SK-N-SH treated with all-trans-retinoic acid at 6 μM for 48 hours (cell line): ENCODE measurements at regions not wholly inside any gene's neighbourhood (a gene's known extent, or its start where the extent isn't known, plus 50 kb on each side); places are given as distances from the start of the nearest gene placed in this dataset.

Experiments used
- ATAC-seq: fragments of 200-7000 bp; cut with Tn5 transposase; 3 replicates; pipeline ENCODE4 v1.9.1; 2020; ENCODE audit warnings: mild to moderate bottlenecking, moderate library complexity
- ARNTL ChIP-seq: fragments of 450-650 bp; formaldehyde crosslinking; IDR thresholded peaks from 2 replicates; pipeline ENCODE4 v1.5.0; 2020; ENCODE audit warnings: low read depth, mild to moderate bottlenecking, moderate library complexity, borderline replicate concordance
- BACH2 ChIP-seq: fragments of 250-450 bp; sonication (Bioruptor Pico); IDR thresholded peaks from 2 replicates; pipeline ENCODE4 v1.9.0; 2021; ENCODE audit warnings: mild to moderate bottlenecking, borderline replicate concordance
- CSDC2 ChIP-seq: fragments of 250-450 bp; sonication (Bioruptor Pico); IDR thresholded peaks from 2 replicates; pipeline ENCODE4 v1.5.0; 2020; ENCODE audit warnings: mild to moderate bottlenecking, moderate library complexity
- ESRRG ChIP-seq: fragments of 250-450 bp; sonication (Bioruptor Pico); IDR thresholded peaks from 2 replicates; pipeline ENCODE4 v1.6.1; 2021; ENCODE audit warnings: mild to moderate bottlenecking
- GLIS3 ChIP-seq: fragments of 250-450 bp; sonication (Bioruptor Pico); IDR thresholded peaks from 2 replicates; pipeline ENCODE4 v1.5.0; 2020; ENCODE audit warnings: mild to moderate bottlenecking, moderate library complexity
- OSR1 ChIP-seq: fragments of 250-450 bp; sonication (Bioruptor Pico); IDR thresholded peaks from 2 replicates; pipeline ENCODE4 v1.8.0; 2022; ENCODE audit warnings: moderate library complexity, mild to moderate bottlenecking, inconsistent platforms
- PPARA ChIP-seq: fragments of 250-450 bp; sonication (Bioruptor Pico); IDR thresholded peaks from 2 replicates; pipeline ENCODE4 v1.5.0; 2020; ENCODE audit warnings: mild to moderate bottlenecking, borderline replicate concordance
- RARB ChIP-seq: fragments of 250-450 bp; sonication (Bioruptor Pico); IDR thresholded peaks from 2 replicates; pipeline ENCODE4 v1.8.0; 2021; ENCODE audit warnings: mild to moderate bottlenecking, moderate library complexity
- SNAI2 ChIP-seq: fragments of 250-450 bp; sonication (Bioruptor Pico); IDR thresholded peaks from 2 replicates; pipeline ENCODE4 v1.5.0; 2020; ENCODE audit warnings: mild to moderate bottlenecking, moderate library complexity
- TCF4 ChIP-seq: fragments of 250-450 bp; sonication (Bioruptor Pico); IDR thresholded peaks from 2 replicates; pipeline ENCODE4 v1.8.0; 2021; ENCODE audit warnings: mild to moderate bottlenecking, moderate library complexity, borderline replicate concordance
- TOX ChIP-seq: fragments of 250-450 bp; sonication (Bioruptor Pico); IDR thresholded peaks from 2 replicates; pipeline ENCODE4 v1.8.0; 2021; ENCODE audit warnings: mild to moderate bottlenecking, moderate library complexity, borderline replicate concordance
- ZC3H10 ChIP-seq: fragments of 250-450 bp; sonication (Bioruptor Pico); IDR thresholded peaks from 2 replicates; pipeline ENCODE4 v1.5.1; 2021; ENCODE audit warnings: mild to moderate bottlenecking, moderate library complexity
- ZFP3 ChIP-seq: fragments of 250-450 bp; sonication (Bioruptor Pico); IDR thresholded peaks from 2 replicates; pipeline ENCODE4 v1.5.0; 2020; ENCODE audit warnings: mild to moderate bottlenecking, moderate library complexity
- ZNF565 ChIP-seq: fragments of 450-650 bp; formaldehyde crosslinking; conservative IDR thresholded peaks from 2 replicates; pipeline ENCODE4 v1.5.0; 2020; ENCODE audit warnings: low read depth, mild to moderate bottlenecking, moderate library complexity
- ZNF70 ChIP-seq: fragments of 450-650 bp; formaldehyde crosslinking; IDR thresholded peaks from 2 replicates; pipeline ENCODE4 v1.5.0; 2020; ENCODE audit warnings: mild to moderate bottlenecking, moderate library complexity
- ZNF8 ChIP-seq: fragments of 450-650 bp; formaldehyde crosslinking; IDR thresholded peaks from 2 replicates; pipeline ENCODE4 v1.5.0; 2020; ENCODE audit warnings: mild to moderate bottlenecking, moderate library complexity
- TF ChIP-seq, protein P1 (sequence below): fragments of 250-450 bp; sonication (Bioruptor Pico); IDR thresholded peaks from 2 replicates; pipeline ENCODE4 v1.5.1; 2021; ENCODE audit warnings: mild to moderate bottlenecking, moderate library complexity
- TF ChIP-seq, protein P2 (sequence below): fragments of 250-450 bp; sonication (Bioruptor Pico); IDR thresholded peaks from 2 replicates; pipeline ENCODE4 v1.8.0; 2020; ENCODE audit warnings: mild to moderate bottlenecking, moderate library complexity, borderline replicate concordance
- TF ChIP-seq, protein P3 (sequence below): fragments of 250-450 bp; sonication (Bioruptor Pico); IDR thresholded peaks from 2 replicates; pipeline ENCODE4 v1.5.0; 2020; ENCODE audit warnings: mild to moderate bottlenecking, moderate library complexity
- TF ChIP-seq, protein P4 (sequence below): fragments of 250-450 bp; sonication (Bioruptor Pico); IDR thresholded peaks from 2 replicates; pipeline ENCODE4 v1.8.0; 2021; ENCODE audit warnings: low read depth, mild to moderate bottlenecking, moderate library complexity, borderline replicate concordance
- TF ChIP-seq, protein P5 (sequence below): fragments of 250-450 bp; sonication (Bioruptor Pico); IDR thresholded peaks from 2 replicates; pipeline ENCODE4 v1.5.1; 2020; ENCODE audit warnings: low read depth, mild to moderate bottlenecking, moderate library complexity

DNA sequence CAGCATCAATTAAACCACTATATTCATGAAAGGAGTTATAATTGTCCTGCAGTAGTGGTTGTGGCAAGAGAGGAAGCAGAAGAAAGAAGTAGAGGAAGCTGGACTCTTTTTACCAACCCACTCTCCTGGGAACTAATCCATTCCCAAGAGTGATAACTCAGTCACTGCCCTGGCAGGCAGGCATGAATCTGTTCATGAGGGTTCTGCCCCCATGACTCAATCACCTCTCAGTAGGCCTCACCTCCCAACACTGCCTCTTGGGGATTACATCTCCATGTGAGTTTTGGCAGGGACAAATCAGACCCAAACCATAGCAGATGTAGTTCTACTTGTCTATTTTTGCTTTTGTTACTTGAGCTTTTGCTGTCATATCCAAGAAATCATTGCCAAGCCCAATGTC lies 232.7 kb upstream of the MAP2 start:
- TF ChIP-seq OSR1 (CRISPR knock-in tag) (no peak), ZFP3 (no peak), ZNF565 (CRISPR knock-in tag) (no peak), ZNF70 (CRISPR knock-in tag) (no peak), SNAI2 (no peak), TOX (CRISPR knock-in tag) (no peak), BACH2 (CRISPR knock-in tag) (no peak), RARB (CRISPR knock-in tag) (no peak), TCF4 (CRISPR knock-in tag) (no peak), ZC3H10 (CRISPR knock-in tag) (no peak), ZNF8 (no peak)
- TF ChIP-seq, protein P1, sequence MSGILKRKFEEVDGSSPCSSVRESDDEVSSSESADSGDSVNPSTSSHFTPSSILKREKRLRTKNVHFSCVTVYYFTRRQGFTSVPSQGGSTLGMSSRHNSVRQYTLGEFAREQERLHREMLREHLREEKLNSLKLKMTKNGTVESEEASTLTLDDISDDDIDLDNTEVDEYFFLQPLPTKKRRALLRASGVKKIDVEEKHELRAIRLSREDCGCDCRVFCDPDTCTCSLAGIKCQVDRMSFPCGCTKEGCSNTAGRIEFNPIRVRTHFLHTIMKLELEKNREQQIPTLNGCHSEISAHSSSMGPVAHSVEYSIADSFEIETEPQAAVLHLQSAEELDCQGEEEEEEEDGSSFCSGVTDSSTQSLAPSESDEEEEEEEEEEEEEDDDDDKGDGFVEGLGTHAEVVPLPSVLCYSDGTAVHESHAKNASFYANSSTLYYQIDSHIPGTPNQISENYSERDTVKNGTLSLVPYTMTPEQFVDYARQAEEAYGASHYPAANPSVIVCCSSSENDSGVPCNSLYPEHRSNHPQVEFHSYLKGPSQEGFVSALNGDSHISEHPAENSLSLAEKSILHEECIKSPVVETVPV (CRISPR knock-in tag), result no peak
- TF ChIP-seq, protein P2, sequence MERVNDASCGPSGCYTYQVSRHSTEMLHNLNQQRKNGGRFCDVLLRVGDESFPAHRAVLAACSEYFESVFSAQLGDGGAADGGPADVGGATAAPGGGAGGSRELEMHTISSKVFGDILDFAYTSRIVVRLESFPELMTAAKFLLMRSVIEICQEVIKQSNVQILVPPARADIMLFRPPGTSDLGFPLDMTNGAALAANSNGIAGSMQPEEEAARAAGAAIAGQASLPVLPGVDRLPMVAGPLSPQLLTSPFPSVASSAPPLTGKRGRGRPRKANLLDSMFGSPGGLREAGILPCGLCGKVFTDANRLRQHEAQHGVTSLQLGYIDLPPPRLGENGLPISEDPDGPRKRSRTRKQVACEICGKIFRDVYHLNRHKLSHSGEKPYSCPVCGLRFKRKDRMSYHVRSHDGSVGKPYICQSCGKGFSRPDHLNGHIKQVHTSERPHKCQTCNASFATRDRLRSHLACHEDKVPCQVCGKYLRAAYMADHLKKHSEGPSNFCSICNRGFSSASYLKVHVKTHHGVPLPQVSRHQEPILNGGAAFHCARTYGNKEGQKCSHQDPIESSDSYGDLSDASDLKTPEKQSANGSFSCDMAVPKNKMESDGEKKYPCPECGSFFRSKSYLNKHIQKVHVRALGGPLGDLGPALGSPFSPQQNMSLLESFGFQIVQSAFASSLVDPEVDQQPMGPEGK (CRISPR knock-in tag), result no peak
- TF ChIP-seq, protein P3, sequence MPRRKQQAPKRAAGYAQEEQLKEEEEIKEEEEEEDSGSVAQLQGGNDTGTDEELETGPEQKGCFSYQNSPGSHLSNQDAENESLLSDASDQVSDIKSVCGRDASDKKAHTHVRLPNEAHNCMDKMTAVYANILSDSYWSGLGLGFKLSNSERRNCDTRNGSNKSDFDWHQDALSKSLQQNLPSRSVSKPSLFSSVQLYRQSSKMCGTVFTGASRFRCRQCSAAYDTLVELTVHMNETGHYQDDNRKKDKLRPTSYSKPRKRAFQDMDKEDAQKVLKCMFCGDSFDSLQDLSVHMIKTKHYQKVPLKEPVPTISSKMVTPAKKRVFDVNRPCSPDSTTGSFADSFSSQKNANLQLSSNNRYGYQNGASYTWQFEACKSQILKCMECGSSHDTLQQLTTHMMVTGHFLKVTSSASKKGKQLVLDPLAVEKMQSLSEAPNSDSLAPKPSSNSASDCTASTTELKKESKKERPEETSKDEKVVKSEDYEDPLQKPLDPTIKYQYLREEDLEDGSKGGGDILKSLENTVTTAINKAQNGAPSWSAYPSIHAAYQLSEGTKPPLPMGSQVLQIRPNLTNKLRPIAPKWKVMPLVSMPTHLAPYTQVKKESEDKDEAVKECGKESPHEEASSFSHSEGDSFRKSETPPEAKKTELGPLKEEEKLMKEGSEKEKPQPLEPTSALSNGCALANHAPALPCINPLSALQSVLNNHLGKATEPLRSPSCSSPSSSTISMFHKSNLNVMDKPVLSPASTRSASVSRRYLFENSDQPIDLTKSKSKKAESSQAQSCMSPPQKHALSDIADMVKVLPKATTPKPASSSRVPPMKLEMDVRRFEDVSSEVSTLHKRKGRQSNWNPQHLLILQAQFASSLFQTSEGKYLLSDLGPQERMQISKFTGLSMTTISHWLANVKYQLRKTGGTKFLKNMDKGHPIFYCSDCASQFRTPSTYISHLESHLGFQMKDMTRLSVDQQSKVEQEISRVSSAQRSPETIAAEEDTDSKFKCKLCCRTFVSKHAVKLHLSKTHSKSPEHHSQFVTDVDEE (CRISPR knock-in tag), result no peak
- ATAC-seq, result no peak

DNA sequence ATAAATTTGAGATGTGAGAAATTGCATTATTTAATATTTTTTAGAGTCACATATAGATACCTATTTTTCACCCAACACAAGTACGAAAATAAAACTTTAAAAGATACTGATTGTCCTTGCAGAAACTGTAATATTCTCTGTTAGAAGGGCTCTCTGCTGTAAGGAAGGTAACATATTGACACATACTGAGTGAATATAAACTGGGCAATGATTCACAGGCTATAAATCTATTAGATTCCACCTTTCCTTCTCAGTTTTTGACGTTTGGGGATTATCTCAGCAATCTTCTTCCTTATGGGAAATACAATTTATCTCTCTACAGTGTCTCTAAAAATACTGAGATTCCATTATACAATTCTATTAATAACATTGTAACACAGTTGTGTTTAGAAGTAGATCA lies 229.1 kb upstream of the MAP2 start:
- no peak for TF ChIP-seq TOX (CRISPR knock-in tag)
- TF ChIP-seq, protein P4, sequence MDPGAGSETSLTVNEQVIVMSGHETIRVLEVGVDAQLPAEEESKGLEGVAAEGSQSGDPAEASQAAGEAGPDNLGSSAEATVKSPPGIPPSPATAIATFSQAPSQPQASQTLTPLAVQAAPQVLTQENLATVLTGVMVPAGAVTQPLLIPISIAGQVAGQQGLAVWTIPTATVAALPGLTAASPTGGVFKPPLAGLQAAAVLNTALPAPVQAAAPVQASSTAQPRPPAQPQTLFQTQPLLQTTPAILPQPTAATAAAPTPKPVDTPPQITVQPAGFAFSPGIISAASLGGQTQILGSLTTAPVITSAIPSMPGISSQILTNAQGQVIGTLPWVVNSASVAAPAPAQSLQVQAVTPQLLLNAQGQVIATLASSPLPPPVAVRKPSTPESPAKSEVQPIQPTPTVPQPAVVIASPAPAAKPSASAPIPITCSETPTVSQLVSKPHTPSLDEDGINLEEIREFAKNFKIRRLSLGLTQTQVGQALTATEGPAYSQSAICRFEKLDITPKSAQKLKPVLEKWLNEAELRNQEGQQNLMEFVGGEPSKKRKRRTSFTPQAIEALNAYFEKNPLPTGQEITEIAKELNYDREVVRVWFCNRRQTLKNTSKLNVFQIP, result no peak
- TF ChIP-seq OSR1 (CRISPR knock-in tag), result no peak
- TF ChIP-seq, protein P3 (CRISPR knock-in tag), result no peak
- no peak for TF ChIP-seq BACH2 (CRISPR knock-in tag)
- TF ChIP-seq PPARA (CRISPR knock-in tag), result no peak
- TF ChIP-seq ZNF8, result no peak
- TF ChIP-seq GLIS3 (CRISPR knock-in tag), result no peak
- no peak for TF ChIP-seq ZNF70 (CRISPR knock-in tag)
- TF ChIP-seq, protein P5, sequence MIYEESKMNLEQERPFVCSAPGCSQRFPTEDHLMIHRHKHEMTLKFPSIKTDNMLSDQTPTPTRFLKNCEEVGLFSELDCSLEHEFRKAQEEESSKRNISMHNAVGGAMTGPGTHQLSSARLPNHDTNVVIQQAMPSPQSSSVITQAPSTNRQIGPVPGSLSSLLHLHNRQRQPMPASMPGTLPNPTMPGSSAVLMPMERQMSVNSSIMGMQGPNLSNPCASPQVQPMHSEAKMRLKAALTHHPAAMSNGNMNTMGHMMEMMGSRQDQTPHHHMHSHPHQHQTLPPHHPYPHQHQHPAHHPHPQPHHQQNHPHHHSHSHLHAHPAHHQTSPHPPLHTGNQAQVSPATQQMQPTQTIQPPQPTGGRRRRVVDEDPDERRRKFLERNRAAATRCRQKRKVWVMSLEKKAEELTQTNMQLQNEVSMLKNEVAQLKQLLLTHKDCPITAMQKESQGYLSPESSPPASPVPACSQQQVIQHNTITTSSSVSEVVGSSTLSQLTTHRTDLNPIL (CRISPR knock-in tag), result no peak
- TF ChIP-seq, protein P2 (CRISPR knock-in tag), result no peak
- TF ChIP-seq, protein P1 (CRISPR knock-in tag), result no peak
- TF ChIP-seq CSDC2 (CRISPR knock-in tag), result no peak
- no peak for TF ChIP-seq ARNTL (CRISPR knock-in tag)
- TF ChIP-seq ESRRG, result no peak
- no peak for TF ChIP-seq ZC3H10 (CRISPR knock-in tag)
- TF ChIP-seq TCF4 (CRISPR knock-in tag), result no peak
- TF ChIP-seq, all 23 proteins: peak for 0
- ATAC-seq, result no peak
